Peyer's patch (tissue), 4 donors: ENCODE measurements at regions not wholly inside any gene's neighbourhood (a gene's known extent, or its start where the extent isn't known, plus 50 kb on each side); places are given as distances from the start of the nearest gene placed in this dataset.

ENCODE experiments used
- POLR2A ChIP-seq, 2 donors: fragments of 450-650 bp; IDR thresholded peaks; one replicate each; pipeline ENCODE4 v1.5.1; 2017; ENCODE audit warnings: antibody characterized with exemption in 2 of 2, mild to moderate bottlenecking in 2 of 2, moderate library complexity in 2 of 2
- TF ChIP-seq, protein P1 (sequence below), 6 experiments: fragments of 450-650 bp in 4 of 6; fragments of 200-600 bp in 2 of 6; sonication (generic) in 1 of 6; IDR thresholded peaks; one replicate each; pipeline ENCODE4 v1.5.1; 2017 to 2019; ENCODE audit warnings: antibody characterized with exemption in 6 of 6, mild to moderate bottlenecking in 3 of 6, moderate library complexity in 1 of 6

DNA sequence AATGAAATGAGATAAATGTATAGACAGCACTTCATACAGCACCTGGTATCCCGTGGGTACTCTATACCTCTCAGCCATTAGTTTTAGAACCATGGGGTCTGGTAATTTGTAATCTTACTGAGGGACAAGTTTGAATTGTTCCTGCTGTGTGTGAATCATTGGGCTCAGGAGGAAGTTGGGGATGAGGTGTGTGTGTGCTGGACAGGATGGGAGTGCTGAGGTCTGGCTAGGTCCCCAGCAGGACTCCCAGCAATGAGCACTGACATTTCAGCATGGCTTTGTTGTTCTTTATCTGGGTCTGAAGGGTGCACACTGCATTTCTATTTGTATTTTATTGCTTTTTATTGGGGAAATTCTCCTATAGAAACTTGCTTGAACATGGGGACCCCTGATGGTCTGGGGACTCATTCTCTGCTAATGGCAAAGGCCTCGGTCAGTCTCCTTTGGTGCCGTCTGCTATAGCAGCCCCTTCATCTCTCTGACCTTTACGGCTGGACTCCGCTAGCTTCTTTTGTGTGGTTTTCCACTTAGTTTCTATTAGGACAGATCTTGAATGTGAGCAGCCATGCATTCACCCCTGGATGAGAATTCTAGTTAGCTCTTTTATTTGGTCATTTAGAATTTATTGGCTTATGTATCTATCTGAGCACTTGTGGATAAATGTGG, 98.1 kb downstream of the SREK1 start:
- TF ChIP-seq, protein P1, sequence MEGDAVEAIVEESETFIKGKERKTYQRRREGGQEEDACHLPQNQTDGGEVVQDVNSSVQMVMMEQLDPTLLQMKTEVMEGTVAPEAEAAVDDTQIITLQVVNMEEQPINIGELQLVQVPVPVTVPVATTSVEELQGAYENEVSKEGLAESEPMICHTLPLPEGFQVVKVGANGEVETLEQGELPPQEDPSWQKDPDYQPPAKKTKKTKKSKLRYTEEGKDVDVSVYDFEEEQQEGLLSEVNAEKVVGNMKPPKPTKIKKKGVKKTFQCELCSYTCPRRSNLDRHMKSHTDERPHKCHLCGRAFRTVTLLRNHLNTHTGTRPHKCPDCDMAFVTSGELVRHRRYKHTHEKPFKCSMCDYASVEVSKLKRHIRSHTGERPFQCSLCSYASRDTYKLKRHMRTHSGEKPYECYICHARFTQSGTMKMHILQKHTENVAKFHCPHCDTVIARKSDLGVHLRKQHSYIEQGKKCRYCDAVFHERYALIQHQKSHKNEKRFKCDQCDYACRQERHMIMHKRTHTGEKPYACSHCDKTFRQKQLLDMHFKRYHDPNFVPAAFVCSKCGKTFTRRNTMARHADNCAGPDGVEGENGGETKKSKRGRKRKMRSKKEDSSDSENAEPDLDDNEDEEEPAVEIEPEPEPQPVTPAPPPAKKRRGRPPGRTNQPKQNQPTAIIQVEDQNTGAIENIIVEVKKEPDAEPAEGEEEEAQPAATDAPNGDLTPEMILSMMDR (IDR thresholded peaks at IDR 0.05): no peak
- no peak for TF ChIP-seq POLR2A (IDR thresholded peaks at IDR 0.05)
